B cell (primary cell): ENCODE measurements at regions not wholly inside any gene's neighbourhood (a gene's known extent, or its start where the extent isn't known, plus 50 kb on each side); places are given as distances from the start of the nearest gene placed in this dataset.
"Not testable (repeated sequence)": the region's sequence is repeated elsewhere in the genome, so short reads cannot be mapped to it uniquely, and the experiment has no call there.

Source experiments
- ATAC-seq: fragments of 200-7000 bp; cut with Tn5 transposase; one replicate; pipeline ENCODE4 v1.10.0; 2021; ENCODE audit warnings: low read depth, mild to moderate bottlenecking, moderate number of reproducible peaks, moderate library complexity
- CTCF ChIA-PET: fragments of 350-600 bp; sonication (Branson Sonifier 250); formaldehyde crosslinking; loops from one replicate; lab custom pipeline; 2021; ENCODE audit warnings: antibody characterized with exemption, inconsistent platforms; lab: Charles Lee
- POLR2A ChIA-PET: fragments of 350-600 bp; sonication (Branson Sonifier 250); formaldehyde crosslinking; loops from one replicate; lab custom pipeline; 2021; ENCODE audit warnings: antibody characterized with exemption; lab: Charles Lee
- DNase-seq: peaks from one replicate; pipeline ENCODE4 v3.0.0; 2013
- H2AFZ ChIP-seq: 2 replicates; pipeline ENCODE4 v1.6.1; 2012; ENCODE audit warnings: mild to moderate bottlenecking, low read depth, low read length; ENCODE audit not compliant: insufficient read depth, poor library complexity, severe bottlenecking
- H3K27ac ChIP-seq, 2 donors: 1 replicate in 1 of 2; 2 replicates in 1 of 2; pipeline ENCODE4 v1.5.1; 2012 to 2013; ENCODE audit warnings: low read length in 2 of 2, mild to moderate bottlenecking in 2 of 2, moderate library complexity in 1 of 2
- H3K27me3 ChIP-seq, 4 experiments: fragments of 200-600 bp in 1 of 4; sonication (generic) in 1 of 4; replicated peaks in 1 of 4; 1 replicate in 2 of 4; 2 replicates in 2 of 4; pipeline versions ENCODE4 v1.6.1 to v1.7.0; 2013 to 2016; ENCODE audit warnings: low read length in 3 of 4, mild to moderate bottlenecking in 2 of 4, mixed read lengths in 1 of 4, moderate library complexity in 1 of 4; ENCODE audit not compliant: insufficient read depth in 4 of 4, control insufficient read depth in 3 of 4; ENCODE audit errors: control extremely low read depth in 1 of 4
- H3K36me3 ChIP-seq, 2 experiments: replicated peaks in 1 of 2; 1 replicate in 1 of 2; 2 replicates in 1 of 2; pipeline versions ENCODE4 v1.6.1 to v1.7.1; 2013; ENCODE audit warnings: low read length in 1 of 2; ENCODE audit not compliant: insufficient read depth in 2 of 2, control insufficient read depth in 1 of 2; ENCODE audit errors: control extremely low read depth in 1 of 2, extremely low read depth in 1 of 2
- H3K4me1 ChIP-seq, 2 donors: fragments of 200-600 bp in 1 of 2; sonication (generic) in 1 of 2; 1 replicate in 1 of 2; 2 replicates in 1 of 2; pipeline versions ENCODE4 v1.5.1 to v1.6.1; 2013 to 2017; ENCODE audit warnings: low read length in 2 of 2; ENCODE audit not compliant: control insufficient read depth in 2 of 2, insufficient read depth in 2 of 2
- H3K4me2 ChIP-seq: replicated peaks from 2 replicates; pipeline ENCODE3; 2012; ENCODE audit warnings: mild to moderate bottlenecking, low read depth, low read length; ENCODE audit not compliant: poor library complexity, severe bottlenecking
- H3K4me3 ChIP-seq, 5 experiments: fragments of 200-600 bp in 1 of 5; sonication (generic) in 1 of 5; 1 replicate in 3 of 5; 2 replicates in 2 of 5; pipeline versions ENCODE4 v1.5.1 to v1.7.0; 2011 to 2016; ENCODE audit warnings: low read length in 4 of 5, mild to moderate bottlenecking in 4 of 5, low read depth in 2 of 5, control low read depth in 1 of 5, moderate library complexity in 1 of 5; ENCODE audit not compliant: insufficient read depth in 1 of 5; ENCODE audit errors: control extremely low read depth in 1 of 5, extremely low read depth in 1 of 5
- H3K79me2 ChIP-seq: fragments of 200-600 bp; sonication (generic); one replicate; pipeline ENCODE4 v1.6.0; 2016; ENCODE audit warnings: low read length; ENCODE audit not compliant: control insufficient read depth, insufficient read depth
- H3K9ac ChIP-seq: fragments of 200-600 bp; sonication (generic); 2 replicates; pipeline ENCODE4 v1.6.1; 2017; ENCODE audit warnings: mild to moderate bottlenecking, low read length, moderate library complexity
- H3K9me3 ChIP-seq, 3 donors: one replicate each; pipeline versions ENCODE4 v1.6.1 to v1.7.1; 2013; ENCODE audit warnings: low read length in 2 of 3; ENCODE audit not compliant: control insufficient read depth in 2 of 3, insufficient read depth in 1 of 3; ENCODE audit errors: control extremely low read depth in 1 of 3
- H4K20me1 ChIP-seq: 2 replicates; pipeline ENCODE4 v1.6.0; 2012; ENCODE audit warnings: mild to moderate bottlenecking, low read length; ENCODE audit not compliant: insufficient read depth, control insufficient read depth, poor library complexity, severe bottlenecking
- H3K27ac Mint-ChIP-seq: one replicate; pipeline ENCODE4 v1.8.0; 2021; ENCODE audit warnings: mixed read lengths
- H3K27me3 Mint-ChIP-seq: one replicate; pipeline ENCODE4 v1.8.0; 2021; ENCODE audit warnings: mixed read lengths
- H3K4me1 Mint-ChIP-seq: one replicate; pipeline ENCODE4 v1.8.0; 2021; ENCODE audit warnings: mixed read lengths
- H3K4me3 Mint-ChIP-seq: one replicate; pipeline ENCODE4 v1.8.0; 2021; ENCODE audit warnings: mixed read lengths
- H3K9me3 Mint-ChIP-seq: one replicate; pipeline ENCODE4 v1.8.0; 2022; ENCODE audit warnings: mixed read lengths; ENCODE audit not compliant: insufficient read depth
- WGBS: methylation state at CpG from one replicate; pipeline ENCODE4 v1.1.5; 2013; ENCODE audit warnings: missing lambda C conversion rate; ENCODE audit not compliant: insufficient coverage; 5-methylcytosine and 5-hydroxymethylcytosine counted together
- intact Hi-C: fragments of 100-400 bp; cut with micrococcal nuclease; formaldehyde crosslinking; loops from one replicate; pipeline ENCODE4 v1.10.0; 2022

GRCh38 chr21:6120863-6121262 is 4400.5 kb upstream of the TPTE start:
- H2AFZ ChIP-seq, H3K9ac ChIP-seq, H3K27me3 Mint-ChIP-seq, H3K9me3 ChIP-seq, H3K36me3 ChIP-seq, H3K27ac ChIP-seq, H3K27ac Mint-ChIP-seq, DNase-seq, POLR2A ChIA-PET, CTCF ChIA-PET, H3K4me2 ChIP-seq, H3K4me3 ChIP-seq, H3K9me3 Mint-ChIP-seq, H3K79me2 ChIP-seq, H3K27me3 ChIP-seq, H3K4me3 Mint-ChIP-seq, intact Hi-C loops, H4K20me1 ChIP-seq, H3K4me1 Mint-ChIP-seq, H3K4me1 ChIP-seq, ATAC-seq: not testable (repeated sequence)
- no CpG with 5 or more reads among the region's 28 CpGs for WGBS

DNA sequence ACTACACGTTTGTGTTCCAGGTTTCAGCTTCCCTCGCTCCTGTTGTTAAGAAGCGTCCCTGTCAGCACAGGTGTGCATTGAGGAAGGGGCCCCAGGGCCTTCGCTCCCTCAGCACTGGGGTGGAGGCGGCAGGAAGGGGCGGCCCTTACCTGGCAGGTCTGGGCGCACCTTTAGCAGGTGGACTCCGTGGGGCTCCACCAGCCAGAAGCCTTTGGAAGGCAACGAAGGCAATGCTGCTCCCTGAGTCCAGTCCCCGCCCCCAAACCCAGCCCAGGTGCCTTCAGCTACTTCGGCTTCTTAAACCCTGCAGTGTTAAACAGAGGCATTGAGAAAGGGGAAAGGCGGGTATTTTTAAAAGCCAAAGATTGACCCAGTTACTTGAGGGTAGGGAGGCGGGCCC is 4398.8 kb upstream of the TPTE start:
- POLR2A ChIA-PET, DNase-seq, H4K20me1 ChIP-seq, H3K4me1 ChIP-seq, H3K4me1 Mint-ChIP-seq, H3K27me3 Mint-ChIP-seq, H2AFZ ChIP-seq, H3K79me2 ChIP-seq, H3K36me3 ChIP-seq, CTCF ChIA-PET, ATAC-seq, H3K9me3 ChIP-seq, H3K9ac ChIP-seq, H3K27ac ChIP-seq, H3K4me3 ChIP-seq, H3K27ac Mint-ChIP-seq, H3K4me2 ChIP-seq, H3K9me3 Mint-ChIP-seq, H3K27me3 ChIP-seq, H3K4me3 Mint-ChIP-seq, intact Hi-C loops: not testable (repeated sequence)
- WGBS: no CpG with 5 or more reads among the region's 13 CpGs

DNA sequence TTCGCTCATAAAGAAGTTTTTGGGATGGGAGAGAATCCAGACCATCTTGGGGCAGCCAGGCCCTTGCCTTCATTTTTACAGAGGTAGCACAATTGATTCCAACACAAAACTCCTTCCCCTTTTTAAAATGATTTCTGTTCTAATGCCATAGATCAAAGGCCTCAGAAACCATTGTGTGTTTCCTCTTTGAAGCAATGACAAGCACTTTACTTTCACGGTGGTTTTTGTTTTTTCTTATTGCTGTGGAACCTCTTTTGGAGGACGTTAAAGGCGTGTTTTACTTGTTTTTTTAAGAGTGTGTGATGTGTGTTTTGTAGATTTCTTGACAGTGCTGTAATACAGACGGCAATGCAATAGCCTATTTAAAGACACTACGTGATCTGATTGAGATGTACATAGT is 4398.2 kb upstream of the TPTE start:
- H3K4me3 Mint-ChIP-seq: peak overlapping the region; percentile 44
- H3K4me2 ChIP-seq, intact Hi-C loops, H2AFZ ChIP-seq, H3K27me3 Mint-ChIP-seq, H3K27ac ChIP-seq, H3K27me3 ChIP-seq, H4K20me1 ChIP-seq, DNase-seq, CTCF ChIA-PET, H3K4me3 ChIP-seq, H3K9me3 ChIP-seq, H3K4me1 ChIP-seq, H3K36me3 ChIP-seq, H3K79me2 ChIP-seq, POLR2A ChIA-PET, H3K4me1 Mint-ChIP-seq, H3K9me3 Mint-ChIP-seq, H3K9ac ChIP-seq: not testable (repeated sequence)
- no CpG with 5 or more reads among the region's 6 CpGs for WGBS
- peak; percentile 5 for ATAC-seq
- H3K27ac Mint-ChIP-seq: peak overlapping the region; percentile 77

- H3K4me1 Mint-ChIP-seq, H2AFZ ChIP-seq, H4K20me1 ChIP-seq, POLR2A ChIA-PET, H3K9me3 ChIP-seq, H3K4me3 Mint-ChIP-seq, H3K4me2 ChIP-seq, CTCF ChIA-PET, H3K4me3 ChIP-seq, intact Hi-C loops, H3K27ac ChIP-seq, H3K27ac Mint-ChIP-seq, H3K36me3 ChIP-seq, H3K9ac ChIP-seq, H3K27me3 Mint-ChIP-seq, H3K27me3 ChIP-seq, H3K4me1 ChIP-seq, H3K9me3 Mint-ChIP-seq, H3K79me2 ChIP-seq, DNase-seq: not testable (repeated sequence)
- WGBS: no CpG with 5 or more reads among the region's 24 CpGs
- ATAC-seq: peak; percentile 12
These were observed 4395.7 kb upstream of the TPTE start for GRCh38 chr21:6125549-6126240.
